CD4-positive, alpha-beta T cell treated with Interferon alpha-2 for 1 hour (primary cell): ENCODE measurements at regions not wholly inside any gene's neighbourhood (a gene's known extent, or its start where the extent isn't known, plus 50 kb on each side); places are given as distances from the start of the nearest gene placed in this dataset.

Experiments used
- DNase-seq, 2 donors: peaks; one replicate each; pipeline ENCODE4 v3.0.0-alpha.2; 2020 to 2022

DNA sequence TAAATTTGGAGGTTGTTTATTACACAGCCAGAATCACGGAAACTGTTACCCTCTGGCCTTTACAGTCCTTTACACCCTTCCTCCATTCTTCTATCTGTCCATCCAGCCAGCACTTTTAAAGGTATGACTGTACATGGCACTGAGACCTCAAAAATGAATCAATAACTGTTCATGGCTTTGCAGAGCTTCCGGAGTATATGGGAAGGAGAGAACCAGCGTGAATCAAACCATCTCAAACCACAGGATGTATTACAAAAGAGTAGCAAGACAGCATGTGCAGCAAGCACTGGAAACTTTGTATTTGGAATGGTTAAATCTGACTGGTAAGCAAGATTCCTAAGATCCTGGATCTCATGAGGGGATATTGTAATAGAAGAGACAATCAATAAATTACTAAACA is 228.5 kb upstream of the CASK start:
- DNase-seq, result no peak

DNA sequence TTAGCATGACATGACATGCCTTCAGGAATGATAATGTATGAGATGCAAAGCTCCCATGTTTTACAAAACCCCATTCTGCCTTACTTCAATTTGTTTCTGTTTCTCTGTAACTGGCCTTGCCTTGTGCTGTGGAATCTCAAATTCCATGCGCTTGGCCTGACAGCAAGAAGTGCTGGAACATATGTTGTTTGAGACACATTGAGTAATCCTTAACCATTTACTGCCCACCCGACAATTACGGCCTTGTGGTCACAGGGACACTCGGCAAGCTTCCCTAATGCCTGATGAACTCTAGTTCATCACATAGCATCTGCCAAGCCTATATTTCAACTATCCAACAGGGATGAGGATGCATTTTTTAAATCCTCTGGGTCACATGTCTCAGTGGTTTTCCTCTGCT is 226.4 kb upstream of the CASK start:
- DNase-seq, result no peak

DNA sequence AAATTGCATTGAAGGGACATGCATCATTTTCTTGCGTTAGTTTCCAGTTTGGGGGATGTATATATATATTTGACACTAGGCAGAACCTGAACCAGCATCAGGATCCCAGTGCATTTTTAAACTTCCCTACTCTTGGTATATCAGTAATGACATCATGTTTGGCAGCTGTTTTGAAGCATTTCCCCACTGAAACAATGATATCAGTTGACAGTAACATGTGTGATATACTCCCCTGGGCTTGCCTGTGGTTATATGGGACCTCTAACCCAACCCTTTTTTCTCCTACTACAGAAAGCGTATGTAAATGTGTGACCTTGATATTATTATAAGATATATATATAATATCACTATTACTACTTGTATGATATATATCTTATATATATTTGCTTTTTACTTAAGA is 225.9 kb upstream of the CASK start:
- DNase-seq, result no peak

DNA sequence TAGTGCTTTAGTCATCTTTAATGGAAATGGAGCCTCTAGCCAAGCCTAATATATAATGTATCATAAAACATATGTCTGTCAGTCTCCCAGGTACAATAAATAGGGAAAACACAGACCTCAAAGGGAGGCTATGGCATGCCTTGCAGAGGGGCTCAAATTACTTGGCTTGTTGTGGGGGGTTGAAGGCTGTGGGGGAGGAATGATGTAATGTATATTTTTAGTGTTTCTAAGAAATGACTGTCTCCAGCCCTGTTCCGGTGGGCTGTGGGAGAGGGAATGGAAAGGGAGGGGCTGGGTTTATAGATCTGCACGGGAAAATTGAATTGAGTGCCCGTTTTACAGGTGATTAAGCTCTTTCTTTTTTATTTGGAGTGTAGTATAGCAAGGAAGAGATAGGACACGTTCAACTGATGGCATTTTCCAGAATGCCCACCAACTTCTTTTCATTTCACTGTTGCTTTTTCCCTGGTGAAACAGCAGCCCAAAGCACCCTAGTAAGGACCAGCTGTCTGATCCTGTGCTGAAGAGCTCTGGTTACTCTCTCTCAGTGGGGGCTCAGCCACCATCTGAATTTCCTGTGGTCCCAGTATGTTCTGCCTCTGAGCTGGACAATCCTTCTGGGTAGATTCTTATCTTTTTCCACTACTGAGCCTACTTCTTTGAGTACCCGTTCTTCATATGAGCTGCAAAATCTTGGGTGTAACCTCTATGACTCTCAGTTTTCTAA is 220.7 kb upstream of the CASK start:
- no peak for DNase-seq

DNA sequence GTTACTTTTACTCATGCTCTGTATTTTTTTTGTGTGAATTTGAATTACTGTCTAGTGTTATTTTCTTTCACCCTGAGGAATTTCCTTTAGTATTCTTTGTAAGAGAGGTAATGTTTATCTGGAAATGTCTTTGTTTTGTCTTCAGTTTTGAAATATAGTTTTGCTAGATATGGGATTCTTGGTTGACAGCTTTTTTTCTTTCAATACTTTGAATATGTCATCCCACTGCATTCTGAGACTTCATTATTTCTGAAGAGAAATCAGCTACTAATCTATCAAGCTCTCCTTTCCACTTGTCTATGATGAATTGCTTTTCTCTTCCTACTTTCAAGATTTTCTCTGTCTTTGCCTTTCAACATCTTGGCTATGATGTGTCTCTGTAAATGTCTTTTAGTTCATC is 217.0 kb upstream of the CASK start:
- DNase-seq, result no peak

DNA sequence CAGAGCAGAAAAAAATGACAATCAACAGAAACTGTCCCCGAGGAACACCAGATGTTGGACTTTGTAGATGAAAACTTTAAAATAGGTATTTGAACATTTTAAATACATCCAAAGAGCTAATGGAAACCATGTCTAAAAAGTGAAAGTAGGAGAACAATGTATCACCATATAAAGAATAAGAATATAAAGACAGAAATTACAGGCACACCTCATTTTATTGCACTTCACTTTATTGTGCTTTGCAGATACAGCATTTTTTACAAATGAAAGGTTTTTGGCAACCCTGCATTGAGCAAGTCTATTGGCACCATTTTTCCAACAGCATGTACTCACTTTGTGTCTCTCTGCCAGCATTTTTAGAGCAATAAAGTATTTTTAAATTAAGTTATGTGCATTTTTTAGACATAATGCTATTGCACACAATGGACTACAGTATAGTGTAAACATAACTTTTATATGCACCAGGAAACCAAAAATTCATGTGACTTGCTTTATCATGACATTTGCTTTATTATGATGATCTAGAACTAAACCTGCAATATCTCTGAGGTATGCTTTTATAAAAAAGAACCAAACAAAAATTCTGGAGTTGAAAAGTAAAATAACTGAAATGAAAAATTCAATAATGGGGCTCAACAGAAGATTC is 212.4 kb upstream of the CASK start:
- DNase-seq, result no peak

DNA sequence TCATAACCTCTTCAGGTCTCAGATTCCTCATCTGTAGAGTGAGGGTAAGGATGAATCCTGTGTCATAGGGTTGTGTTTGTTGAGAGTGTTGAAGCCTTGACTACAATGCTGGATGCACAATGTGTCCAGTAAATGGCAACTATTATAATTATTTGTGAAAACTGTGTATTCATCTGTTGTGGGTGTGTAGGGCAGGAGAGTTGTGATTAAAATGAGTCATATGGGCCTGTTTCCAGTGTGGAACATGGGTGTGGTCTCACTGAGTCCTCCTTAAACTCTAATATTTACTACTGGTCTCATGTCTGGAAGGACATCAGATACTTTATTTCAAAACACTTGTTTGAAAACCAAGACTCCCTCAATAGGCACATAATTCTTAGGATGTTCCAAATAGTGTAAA is 208.5 kb upstream of the CASK start:
- DNase-seq, result no peak

DNA sequence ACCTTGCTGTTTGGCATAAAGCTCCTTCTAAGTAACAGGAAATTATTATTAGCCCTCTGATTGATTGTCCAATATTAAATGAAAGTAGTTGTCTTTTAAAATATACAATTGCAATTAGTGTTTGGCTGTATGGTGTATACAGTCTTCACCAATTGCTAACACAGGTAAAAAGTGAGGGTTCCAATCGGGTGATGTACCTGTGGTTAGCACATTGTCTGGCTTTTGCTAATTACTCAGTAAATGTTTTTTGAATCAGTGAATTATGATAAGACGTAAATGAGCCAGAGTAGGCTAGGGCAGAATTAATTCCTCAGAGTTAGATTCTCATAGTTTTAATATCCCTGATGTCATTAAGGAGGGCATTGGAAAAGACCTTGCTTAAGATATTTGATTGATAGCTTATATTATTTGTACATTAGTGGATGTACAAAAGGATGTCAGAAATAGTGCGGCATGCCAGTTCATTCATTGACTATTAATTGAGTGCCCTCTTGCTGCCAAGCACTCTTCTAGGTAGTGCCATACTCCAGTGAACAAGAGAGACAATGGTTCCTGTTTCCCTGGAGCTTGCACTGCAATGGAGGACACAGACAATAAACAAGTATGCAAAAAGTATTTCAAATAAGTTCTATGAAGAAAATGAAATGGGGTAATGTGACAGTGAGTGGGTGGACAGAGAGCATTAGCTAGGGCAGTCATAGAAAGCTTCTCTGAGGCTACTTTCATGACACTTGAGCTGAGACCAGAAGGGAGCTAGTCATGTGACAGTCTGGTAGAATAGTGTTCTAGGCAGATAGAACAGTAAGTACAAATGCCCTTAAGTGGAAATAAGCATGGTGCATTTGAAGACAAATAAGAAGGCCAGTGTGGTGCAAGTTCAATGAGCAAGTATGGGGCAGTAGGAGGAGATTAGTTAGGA is 205.9 kb upstream of the CASK start:
- no peak for DNase-seq

DNA sequence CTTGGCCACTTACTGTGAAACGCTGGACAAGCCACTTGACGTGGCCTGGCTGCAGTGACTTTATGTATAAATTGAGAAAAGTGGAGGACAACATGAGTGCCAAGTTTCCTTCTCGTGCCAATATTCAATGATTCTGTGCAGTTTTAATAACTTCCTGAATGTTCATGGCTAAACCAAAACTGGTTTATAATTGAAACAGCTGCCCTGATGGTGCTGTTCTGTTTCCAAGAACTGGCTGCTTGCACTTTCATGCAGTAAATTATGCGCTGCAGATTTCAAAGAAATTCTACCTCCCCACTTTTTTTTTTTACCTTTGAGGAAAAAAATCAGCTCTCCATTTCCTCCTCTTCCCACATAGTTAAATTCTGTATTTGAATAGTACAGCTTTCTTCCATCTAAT is 205.2 kb upstream of the CASK start:
- DNase-seq, result peak in 1 of 2 donors; percentile 37

DNA sequence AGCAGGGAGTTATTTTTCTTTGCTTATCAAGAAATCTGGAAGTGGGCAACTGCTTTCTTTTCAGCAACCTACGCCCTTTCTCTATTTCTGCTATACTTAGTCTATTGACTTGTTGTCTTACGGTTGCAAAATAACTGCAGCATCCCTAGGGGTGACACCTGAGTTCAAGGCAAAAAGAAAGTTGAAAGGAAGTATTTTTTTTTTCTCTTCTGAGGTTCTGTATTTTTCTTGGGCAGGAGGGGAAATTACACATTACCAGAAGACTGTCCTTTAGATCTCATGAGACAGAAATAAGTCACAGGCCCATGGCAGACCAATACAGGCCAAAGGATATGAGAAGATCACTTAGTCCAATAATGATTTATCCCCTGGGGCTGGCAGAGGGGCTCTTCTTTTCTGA is 204.7 kb upstream of the CASK start:
- DNase-seq, result peak in 1 of 2 donors; percentile 46

DNA sequence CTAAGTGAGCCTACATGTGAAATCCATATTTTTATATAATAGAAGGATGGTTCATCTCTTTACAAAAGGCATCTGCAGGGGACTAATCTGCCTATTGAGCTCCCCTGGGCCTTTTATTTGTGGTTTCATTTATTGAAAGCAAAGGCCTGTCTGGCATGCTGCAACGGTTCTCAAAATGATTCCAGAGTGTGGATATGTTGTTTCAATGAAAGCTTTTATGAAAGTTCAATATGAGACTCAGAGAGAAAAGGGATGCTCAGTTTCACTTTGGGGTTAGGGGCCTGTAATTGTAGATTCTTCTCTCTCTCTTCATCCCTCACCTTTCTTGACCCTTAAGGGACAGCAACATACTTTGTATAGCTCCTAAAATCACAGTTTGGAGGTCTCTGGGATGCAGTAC is 204.2 kb upstream of the CASK start:
- no peak for DNase-seq

DNA sequence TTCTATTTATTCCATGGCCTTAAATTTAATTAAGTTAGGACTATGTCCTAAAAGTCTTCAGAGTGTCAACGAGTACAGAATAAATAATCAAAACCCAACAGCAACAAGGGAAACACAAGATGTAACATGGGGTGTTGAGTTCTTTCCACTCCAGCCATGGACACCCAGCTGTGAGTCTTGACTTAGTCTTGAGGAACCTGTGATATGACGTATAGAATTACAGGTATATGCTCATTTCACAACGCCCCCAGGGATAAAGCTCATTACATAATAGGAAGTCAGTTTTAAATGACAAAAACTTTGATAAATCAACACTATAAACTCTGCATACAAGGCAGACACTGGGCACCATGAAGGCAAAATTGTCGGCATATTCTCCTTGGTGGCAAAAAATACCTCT is 200.0 kb upstream of the CASK start:
- no peak for DNase-seq

DNA sequence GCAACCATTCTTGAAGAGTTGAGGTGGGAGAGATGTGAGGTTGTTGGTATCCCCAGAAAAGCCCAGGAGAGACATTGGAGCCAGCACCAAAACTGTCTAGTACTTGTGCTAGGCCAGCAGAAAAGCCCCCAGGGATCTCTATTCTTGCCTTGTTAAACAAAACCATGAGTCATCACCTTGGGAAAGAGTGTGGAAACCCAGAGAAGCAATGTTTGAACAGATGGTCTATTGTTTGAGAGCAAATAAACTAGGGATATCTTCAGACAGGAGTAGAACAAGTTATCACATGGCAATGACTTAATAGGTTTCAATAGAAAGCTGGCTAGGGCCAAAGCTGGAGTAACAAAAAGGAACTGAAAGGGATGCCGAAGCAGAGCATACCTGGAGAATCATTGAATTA is 195.7 kb upstream of the CASK start:
- DNase-seq, result no peak

DNA sequence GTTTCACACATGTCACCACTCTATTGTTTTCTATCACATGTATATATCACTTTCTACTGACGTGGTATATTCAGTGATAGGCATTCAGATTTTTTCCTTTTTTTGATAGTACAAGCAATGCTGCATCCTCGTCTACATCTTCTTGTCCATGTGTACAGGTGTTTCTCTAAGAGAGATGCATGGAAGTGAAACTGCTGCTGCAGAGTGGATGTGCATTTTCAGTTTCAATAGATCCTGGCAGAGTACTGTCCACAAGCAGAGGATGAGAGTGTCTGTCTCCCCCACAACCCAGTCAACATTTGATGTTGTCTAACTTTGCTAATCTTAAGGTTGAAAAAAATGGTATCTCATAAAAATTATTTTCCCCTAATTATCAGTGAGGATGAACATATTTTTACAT is 194.0 kb upstream of the CASK start:
- DNase-seq, result no peak

DNA sequence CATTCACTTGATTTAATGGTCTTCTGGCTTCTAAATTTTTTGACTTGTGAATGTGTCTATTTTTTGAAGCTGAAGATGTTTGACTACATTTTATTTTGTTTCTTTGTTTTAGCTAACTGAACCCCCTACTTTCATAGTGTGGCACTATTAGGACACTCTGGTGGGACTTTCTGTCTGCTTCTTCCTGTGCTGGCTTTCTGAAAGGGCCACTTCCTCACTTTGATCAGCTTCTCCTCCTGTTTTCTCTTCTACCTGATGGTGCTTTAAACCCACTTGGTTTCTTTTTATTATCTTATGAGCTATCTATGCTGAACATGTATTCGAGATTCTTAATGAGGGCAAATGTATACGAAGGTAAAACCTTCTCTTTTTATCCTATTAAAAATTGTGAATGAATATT is 186.1 kb upstream of the CASK start:
- DNase-seq, result peak in 1 of 2 donors; percentile 12

DNA sequence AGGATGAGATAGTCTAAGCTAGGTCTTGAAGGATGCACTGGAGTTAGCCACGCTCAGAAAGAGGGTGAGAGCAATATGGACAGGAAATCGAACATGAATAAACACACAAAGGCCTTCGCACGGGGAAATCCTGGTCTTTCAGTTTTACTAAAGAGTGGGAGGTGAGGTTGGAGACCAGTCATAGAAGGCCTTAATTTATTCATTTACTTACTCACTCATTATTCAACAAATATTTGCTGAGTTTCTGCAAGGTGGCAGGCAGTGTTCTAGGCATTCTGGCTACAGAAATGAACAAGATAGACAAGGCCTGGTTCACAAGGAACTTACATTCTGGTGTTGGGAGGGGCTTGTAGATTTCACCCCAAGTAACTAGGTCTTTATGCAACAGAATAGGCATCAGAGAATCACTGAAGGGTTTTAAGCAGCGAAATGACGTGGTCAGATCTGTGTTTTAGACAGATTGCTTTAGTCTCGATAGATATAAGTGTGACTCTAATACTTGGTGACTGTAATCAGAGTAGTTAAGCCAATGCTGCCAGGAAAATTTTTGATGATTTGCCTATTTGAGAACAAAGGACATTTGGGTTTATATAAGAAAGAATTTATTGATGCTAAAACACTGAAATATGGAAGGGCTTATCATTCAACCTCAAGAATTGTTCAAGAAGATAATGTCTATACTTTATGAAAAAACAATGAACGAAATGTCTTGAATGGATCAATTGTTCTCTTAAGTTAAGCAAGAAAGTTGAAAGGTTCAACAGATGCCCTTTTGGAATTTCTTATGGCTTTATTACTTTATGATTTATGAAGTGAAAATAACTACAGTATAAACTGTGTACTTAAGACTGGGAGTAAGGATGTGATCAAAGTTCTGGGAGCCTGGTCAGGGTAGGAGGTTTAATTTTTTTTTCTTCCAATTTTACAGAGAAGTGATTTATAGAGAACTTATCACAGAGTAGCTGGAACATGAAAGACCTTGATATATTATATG is 184.4 kb upstream of the CASK start:
- no peak for DNase-seq

DNA sequence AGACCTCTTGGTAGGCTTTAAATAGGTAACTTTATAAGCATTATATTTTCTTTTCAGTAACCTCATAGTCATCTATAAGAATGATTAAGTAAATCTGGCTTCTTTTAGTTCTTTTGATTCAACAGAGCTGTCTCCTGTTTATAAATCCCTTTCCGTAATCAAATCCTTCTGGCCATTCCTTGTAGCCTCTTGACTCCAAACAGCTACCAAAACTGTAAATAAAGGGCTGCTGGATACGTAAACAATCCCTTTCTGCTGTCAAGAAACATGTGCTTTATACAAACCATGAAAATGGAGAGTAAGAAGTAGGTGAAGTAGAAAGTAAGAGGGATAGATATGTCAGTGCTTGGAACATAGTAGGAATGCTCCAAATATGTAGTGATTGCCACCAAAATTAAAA is 183.2 kb upstream of the CASK start:
- DNase-seq, result no peak

DNA sequence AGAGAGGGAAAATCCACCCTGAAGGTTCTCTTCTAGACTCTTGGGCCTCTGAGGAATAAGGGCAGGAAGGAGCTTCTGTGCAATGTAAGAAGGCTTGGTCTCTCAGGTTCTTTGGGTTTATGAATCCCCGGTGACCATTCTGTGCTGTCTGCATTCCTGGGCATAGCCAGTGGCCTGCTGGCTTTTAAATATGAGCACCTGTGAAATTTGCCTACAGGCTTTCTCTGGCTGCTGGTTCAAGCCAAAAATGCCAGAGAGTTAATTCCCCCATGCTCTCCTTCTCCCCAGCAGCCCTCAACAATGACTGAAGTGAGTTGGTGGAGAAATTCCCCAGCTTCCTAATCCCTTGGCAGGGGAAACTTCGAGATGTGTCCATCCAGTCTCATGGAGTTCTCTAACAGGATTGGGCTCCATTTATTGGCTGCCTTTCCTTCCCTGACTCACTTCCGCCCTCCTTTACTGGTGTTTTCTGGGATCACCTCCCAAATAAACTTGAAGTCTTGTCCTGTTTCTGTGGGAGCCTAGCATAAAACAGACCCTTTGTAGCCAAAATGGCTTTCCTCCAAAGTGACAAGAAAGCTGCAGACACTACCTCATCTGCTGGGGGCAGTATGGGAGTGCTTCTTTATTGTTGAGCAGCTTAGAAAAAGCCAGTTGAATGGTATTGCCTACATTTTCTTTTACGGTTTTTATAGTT is 179.4 kb upstream of the CASK start:
- DNase-seq, result no peak

DNA sequence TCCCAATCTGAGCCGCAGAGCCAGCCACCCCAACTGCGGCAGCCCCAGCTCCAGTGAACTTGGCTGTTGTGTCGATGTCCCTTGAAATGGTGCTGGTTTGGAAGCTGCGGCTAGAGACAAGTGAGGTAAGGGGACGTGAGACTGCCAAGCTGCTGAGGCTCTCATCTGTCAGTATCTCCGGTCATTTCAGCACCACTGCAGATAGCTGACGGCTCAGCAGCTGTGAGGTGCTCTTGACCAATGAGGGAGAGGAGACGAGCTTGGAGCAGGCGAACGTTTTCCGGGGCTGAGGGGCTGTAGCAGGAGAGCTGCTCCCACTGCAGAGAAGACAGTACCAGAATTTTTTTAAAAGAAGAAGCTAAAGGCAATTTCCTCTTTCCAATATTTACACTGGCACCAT is 175.5 kb upstream of the CASK start:
- DNase-seq, result no peak

DNA sequence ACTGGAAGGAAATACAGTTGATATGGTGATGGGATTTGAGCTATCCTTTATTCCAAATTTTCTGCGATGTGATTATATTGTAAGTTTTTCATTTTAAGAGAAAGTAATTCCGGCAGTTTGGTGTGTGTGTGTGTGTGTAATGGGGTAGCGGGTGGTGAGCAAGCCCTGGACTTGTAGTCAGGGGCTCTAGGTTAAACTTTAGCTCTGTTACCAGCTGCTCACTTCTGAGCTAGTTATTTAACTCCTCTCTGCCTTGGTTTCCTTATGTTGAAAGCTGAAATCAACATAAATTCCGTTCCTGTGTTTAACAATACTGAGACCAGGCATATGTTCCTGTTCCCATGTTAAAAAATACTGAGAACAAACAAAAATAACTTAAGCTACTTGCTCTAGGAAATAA is 174.1 kb upstream of the CASK start:
- DNase-seq, result no peak

DNA sequence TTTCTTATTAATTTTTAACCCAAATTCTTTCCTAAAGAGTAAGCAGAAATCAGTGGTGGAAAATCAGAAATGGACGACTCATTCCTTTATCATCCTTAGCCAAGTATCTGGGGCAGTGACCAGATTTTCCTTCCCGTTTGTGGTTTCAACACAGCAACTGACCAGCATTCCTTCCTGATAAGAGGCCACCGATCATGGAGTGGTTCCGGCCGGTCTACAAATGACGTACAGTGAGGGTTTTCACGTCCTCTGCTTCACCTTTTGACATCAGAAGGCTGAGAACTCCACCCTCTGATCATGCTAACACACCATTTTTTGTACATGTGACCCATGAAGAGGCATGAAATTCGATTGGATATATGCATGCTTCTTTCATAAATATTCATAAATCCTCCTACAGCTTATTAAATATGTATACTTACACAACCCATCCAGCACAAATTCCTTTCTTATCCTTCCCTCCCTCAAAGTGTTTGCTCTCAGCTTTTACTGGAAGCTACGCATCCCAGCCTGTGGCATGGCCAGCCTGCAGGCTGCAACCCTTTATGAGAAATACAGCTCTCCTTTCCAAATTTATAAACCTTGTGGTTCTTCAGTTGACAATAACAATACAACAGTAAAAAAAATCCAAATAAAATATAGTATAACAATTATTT is 173.0 kb upstream of the CASK start:
- no peak for DNase-seq
